PC-9 (cell line): ENCODE measurements at regions not wholly inside any gene's neighbourhood (a gene's known extent, or its start where the extent isn't known, plus 50 kb on each side); places are given as distances from the start of the nearest gene placed in this dataset.

Source experiments
- CTCF ChIP-seq: fragments of 200-600 bp; sonication (generic); conservative IDR thresholded peaks from 2 replicates; pipeline ENCODE4 v1.6.1; 2017; ENCODE audit warnings: mixed run types, antibody characterized with exemption, mild to moderate bottlenecking, moderate library complexity
- EZH2 ChIP-seq: fragments of 200-600 bp; sonication (generic); IDR thresholded peaks from 2 replicates; pipeline ENCODE4 v1.8.0; 2017; ENCODE audit warnings: antibody characterized with exemption, low read depth

- peak; percentile 69 for TF ChIP-seq CTCF
- no peak for TF ChIP-seq EZH2
Observed at GRCh38 chr4:137819964-137820383, 287.7 kb upstream of the PCDH18 start.
